HG02798 (cell line): ENCODE measurements at regions not wholly inside any gene's neighbourhood (a gene's known extent, or its start where the extent isn't known, plus 50 kb on each side); places are given as distances from the start of the nearest gene placed in this dataset.
"Not testable (repeated sequence)": the region's sequence is repeated elsewhere in the genome, so short reads cannot be mapped to it uniquely, and the experiment has no call there.

Experiments
- ATAC-seq: cut with Tn5 transposase; IDR thresholded peaks from one replicate; pipeline ENCODE4 v1.9.1; 2021; ENCODE audit warnings: mild to moderate bottlenecking; ENCODE audit not compliant: unreplicated experiment, poor library complexity

DNA sequence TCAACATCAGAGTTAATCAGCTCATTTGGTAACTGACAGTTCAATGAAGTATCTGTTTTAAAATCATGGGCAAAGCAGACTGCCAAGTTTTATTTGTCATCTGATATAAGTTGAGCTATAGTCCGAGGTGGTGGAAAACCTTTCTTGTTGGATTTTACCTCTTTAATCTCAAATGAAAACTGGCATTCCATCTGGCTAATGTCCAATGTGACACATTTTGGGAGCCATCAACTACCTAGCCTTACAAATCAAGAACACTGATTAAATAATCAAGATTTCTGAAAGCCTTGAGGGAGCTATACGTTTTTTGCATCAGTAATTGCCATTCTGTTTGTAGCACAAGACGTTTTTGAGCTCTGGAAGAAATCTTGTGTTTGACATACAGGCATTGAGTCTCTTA, 1380.5 kb upstream of the WWC1 start:
- no peak for ATAC-seq

DNA sequence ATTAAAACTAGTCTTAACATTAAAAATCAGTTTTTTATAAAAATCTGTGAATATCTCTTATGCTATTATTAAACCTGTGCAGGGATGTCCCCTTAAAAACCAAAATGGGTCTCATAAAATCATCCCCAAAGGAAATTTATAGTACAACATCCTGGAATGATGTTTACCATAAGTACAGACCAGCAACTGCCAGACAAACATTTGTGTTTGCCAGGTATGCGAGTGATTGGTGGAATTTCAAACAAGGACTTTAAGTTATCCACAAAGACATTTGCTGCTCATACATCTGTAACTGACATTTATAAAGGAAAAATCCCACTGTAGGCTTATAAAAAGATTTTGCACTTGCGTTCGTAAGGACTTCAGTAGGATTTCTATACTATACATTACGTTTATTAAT, 1375.4 kb upstream of the WWC1 start:
- ATAC-seq, result no peak

DNA sequence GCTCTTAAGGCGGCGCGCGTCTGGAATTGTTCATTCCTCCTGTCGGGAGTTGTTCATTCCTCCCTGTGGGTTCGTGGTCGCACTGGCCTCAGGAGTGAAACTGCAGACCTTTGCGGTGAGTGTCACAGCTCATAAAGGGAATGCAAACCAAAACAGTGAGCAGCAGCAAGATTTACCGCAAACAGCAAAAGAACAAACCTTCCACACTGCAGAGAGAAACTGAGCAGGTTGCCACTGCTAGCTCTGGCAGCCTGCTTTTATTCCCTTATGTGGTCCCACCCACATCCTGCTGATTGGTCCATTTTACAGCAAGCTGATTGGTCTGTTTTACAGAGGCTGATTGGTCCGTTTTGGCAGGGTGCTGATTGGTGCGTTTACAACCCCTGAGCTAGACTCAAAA, 1365.3 kb upstream of the WWC1 start:
- ATAC-seq, result no peak

DNA sequence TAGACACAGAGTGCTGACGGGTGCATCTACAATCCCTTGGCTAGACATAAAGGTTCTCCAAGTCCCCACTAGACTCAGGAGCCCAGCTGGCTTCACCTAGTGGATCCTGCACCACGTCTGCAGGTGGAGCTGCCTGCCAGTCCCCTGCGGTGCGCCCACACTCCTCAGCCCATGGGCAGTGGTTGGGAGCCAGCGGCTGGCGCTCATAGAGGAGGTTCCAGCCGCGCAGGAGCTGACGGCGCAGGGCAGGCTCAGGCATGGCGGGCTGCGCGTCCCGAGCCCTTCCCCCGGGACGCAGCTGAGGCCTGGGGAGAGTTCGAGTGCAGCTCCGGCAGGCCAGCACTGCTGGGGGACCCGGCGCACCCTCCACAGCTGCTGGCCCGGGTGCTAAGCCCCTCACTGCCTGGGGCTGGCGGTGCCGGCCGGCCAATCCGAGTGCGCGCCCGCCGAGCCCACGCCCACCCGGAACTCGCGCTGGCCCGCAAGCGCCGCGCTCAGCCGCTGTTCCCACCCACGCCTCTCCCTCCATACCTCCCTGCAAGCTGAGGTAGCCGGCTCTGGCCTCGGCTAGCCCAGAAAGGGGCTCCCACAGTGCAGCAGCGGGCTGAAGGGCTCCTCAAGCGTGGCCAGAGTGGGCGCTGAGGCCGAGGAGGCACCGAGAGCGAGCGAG, 1364.5 kb upstream of the WWC1 start:
- not testable (repeated sequence) for ATAC-seq

DNA sequence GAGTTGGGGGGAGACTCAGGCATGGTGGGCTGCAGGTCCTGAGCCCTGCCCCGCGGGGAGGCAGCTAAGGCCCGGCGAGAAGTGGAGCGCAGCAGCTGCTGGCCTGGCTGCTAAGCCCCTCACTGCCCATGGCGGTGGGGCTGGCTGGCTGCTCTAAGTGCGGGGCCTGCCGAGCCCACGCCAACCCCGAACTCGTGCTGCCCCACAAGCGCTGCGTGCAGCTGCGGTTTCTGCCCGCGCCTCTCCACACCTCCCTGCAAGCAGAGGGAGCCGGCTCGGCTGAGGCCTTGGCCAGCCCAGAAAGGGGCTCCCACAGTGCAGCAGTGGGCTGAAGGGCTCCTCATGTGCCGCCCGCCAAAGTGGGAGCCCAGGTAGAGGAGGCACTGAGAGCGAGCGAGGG, 1355.1 kb upstream of the WWC1 start:
- no peak for ATAC-seq

DNA sequence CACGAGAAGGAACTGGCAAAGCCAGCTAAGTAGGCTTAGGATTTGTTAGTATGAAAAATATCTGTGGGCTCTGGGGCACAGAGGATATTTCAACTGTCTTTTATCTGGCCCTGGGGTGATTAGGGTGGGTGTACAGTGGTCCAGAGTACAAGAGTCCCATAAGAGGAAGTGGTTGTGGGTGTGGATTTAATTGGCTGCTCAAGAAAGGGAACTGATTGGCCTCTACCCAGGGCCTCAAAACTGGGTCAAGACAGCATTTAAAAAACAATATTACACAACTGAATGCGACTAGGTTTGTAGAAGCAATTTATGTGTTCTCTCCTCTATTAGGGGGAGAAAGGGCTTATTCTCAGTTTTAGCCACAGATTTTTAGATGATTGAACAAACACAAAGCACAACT, 1353.4 kb upstream of the WWC1 start:
- ATAC-seq, result no peak

DNA sequence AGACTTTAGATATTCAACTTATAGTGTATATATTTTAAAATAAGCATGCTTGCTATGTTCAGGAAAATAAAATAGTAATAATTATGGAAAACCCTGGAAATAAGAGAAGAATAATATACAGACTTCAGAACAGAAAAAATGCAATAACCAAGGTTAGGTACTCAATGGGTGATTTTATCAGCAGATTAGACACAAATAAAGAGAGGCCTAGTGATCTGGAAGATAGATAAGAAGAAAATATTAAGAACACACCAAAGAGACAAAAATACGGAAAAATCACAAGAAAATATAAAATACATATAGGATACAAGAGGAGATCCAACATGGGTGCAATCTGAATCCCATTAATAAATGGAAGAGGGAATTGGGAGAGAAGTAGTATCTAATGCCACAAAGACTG, 1348.5 kb upstream of the WWC1 start:
- no peak for ATAC-seq

DNA sequence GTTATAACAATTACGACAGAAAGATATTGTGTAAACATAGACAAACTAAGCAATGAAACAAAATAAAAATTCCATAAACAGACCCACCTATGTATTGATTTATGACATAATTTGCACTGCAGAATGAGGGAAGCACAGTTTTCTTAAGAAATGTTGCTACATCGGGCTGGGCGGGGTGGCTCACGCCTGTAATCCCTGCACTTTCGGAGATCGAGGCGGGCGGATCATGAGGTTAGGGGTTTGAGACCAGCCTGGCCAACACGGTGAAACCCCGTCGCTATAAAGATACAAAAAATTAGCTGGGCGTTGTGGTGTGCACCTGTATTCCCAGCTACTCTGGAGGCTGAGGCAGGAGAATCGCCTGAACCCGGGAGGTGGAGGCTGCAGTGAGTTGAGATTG, 1344.4 kb upstream of the WWC1 start:
- no peak for ATAC-seq

DNA sequence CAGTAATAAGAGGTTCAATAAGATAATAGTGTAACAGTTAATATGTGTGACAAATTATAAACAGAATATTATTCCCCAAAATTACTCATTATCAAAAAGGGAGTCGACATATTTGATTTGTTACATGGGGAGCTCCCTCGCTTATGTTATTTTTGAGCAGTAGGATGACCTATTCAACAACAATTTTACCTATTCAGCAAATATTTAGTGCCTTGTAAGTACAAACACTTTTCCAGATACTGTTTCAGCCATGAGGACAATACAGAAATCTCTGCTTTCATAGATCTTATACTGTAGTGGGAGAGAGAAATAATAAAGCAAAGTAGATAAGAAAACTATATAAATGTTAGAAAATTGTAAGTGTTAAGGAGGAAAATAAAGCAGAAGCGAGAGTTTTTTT, 1342.8 kb upstream of the WWC1 start:
- ATAC-seq, result no peak

DNA sequence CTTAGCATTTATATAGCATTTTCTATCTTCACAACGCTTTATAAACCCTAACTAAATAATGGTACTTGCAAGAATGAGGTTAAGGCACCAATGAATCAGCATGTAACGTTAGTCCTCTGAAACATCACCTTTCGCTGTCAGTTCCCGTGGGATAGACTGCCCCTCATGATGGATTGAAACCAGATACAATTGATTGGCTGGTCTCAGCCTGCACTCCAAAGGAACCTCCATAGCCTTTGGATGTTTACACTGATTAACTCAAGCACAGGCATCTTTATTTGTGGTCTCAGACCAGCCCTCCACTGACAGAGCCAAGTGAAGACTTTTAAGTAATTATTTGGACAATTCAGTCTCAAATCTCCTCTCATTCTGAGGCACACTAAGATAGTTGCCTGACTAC, 1339.4 kb upstream of the WWC1 start:
- no peak for ATAC-seq

DNA sequence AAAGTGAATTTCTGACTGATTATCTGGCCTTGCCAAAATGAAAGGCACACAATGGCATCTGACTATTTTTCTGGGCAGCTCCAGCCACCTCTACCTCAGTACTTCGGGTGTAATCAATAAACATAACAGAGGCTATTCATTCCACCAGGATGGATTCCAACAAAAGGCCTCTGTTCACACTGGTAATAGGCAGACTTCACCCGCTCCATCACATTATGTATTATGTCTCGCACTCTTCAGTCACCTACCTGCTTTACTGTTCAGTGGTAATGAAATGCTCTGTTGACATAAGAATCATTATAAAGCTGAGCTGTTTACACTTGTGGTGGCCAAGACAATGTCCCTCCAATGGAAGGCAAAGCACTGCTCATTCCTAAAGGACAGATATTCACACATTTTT, 1333.7 kb upstream of the WWC1 start:
- no peak for ATAC-seq

DNA sequence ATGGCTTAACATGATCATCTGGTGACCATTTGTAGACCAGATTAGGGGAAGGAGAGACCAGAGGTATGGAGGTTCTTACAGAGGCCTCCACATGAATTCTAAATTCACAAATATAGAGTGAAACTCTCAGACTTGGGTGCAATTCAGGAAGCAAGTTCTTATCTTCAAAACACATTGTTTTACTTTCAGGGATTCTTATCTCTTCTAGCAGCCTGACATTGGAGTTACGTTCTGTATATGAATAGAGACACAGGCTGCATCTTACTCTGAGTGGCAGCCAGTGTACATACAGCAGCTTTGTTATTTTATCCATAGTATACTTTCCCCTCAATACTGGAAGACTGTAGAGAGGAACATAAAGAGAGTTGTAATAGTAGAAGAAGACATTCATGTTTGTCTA, 1331.7 kb upstream of the WWC1 start:
- ATAC-seq, result no peak

DNA sequence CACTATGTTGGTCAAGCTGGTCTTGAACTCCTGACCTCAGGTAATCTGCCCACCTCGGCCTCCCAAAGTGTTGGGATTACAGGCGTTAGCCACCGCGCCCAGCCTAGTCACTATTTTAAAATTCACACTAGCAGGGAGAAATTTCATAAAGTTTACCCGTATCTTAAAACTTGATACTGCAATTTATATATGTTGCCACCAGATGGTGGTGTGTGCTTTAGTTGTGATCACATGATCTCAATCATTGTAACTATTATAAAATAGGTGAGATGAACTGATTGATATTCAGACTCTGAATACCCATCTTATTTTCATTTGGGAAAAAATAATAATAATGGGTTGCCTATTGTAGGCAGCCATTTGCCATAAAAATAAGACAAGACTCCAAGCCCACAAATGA, 1330.4 kb upstream of the WWC1 start:
- ATAC-seq, result no peak

DNA sequence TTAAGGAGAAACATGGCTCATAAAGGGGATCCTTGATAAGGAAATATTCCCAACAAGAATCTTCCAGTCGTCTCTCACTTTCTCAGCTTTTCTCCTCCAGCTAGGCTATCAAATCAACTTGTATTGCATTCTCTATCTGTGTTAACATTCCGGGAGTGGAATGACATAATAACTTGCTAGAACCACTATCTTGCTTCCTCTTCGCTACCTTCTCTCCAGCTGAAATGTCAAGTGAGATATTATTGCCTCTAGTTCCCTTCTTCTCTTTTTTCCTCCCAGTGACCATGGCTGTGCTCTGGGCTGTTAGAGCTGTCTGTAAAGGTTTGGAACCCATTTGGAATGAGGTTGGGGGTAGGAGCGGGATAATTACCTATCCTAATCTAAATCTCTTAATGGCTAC, 1329.5 kb upstream of the WWC1 start:
- ATAC-seq, result no peak

DNA sequence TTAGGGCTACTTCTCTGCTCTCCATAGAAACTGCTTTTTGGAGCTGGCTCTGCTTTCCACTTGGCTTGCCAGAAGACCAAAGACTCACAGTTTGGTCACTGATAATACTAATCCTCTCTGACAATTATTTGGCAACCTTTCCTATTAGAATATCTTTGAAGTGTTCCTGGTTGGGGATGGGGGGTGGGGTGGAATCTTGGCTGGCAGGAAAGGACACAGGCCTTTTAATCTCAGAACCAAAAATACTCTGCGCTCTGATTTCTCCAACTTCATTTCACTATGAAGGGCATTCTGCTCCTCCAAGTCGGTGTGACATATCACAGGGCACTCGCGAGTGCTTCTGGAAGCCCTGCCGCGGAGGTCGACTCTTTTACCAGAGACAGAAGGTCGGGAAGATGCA, 1329.0 kb upstream of the WWC1 start:
- ATAC-seq, result no peak

DNA sequence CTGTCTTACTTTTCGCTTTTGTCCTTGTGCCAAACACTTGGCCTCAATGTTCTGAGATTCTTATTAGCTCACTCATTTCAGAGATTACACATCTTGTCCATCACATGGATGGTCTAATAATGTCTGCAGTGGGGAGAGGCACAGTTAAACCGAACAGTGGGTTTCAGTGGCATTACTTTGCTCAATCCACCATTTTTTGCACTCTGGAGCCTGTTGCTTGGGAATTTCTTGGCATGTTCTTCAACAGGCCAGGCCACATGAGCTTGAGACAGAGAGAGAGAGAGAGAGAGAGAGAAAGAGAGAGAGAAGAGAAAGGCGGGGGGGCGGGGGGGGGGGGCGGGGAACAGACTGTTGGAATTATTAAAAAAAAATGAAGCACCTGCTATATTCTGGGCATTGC, 1327.8 kb upstream of the WWC1 start:
- ATAC-seq, result no peak

DNA sequence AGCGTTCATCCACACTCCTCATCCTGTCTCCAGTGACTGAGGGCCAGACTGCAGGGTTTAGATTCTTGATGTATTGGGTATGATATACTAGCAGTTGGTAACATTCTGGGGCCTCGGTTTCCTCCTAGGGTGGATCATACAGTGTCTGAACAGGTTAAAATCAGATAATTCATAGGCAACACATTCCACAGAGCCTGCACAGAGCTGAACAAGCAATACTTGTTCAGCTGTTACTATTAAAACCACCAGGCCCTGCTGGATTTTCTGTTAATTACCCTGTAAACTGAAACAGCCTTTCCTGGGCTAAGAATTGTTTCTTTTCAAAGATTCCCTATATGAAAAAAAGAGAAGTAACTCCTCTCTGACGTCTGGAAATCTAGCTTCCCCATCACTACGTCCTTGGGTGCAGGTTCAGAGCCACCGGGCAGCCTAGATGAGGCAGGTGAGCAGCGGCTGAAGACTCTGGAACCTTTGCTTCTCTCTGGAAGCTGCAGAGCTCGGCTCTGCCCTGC, 1313.5 kb upstream of the WWC1 start:
- ATAC-seq, result no peak

DNA sequence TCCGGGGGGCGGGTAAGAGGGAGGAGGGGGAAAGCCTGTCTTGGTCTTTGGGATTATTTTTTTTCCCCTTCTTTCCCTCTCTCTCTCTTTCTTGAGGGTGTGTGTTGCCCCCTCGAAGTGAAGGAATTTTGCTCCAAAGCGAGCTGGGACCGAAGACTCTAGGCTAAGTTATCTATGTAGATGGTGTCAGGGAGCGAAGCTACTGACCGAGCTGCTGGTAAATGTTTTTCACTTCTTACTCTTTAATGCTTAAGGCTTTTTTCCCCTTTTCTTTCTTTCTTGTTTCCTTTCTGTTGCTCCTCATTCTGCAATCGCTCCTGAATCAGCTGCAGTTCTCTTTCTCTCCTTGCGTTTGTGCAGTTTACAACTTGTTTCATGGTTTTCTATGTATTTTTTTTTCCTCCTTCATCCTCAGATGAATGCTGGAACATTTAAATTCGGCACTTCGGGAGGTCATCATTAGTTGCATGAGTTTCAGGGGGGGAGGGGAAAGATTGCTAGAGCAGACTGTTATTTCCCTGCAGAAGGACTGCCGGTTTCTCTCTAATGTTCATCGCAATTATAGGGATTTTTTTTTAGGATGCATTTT, 1312.0 kb upstream of the WWC1 start:
- ATAC-seq, result no peak

DNA sequence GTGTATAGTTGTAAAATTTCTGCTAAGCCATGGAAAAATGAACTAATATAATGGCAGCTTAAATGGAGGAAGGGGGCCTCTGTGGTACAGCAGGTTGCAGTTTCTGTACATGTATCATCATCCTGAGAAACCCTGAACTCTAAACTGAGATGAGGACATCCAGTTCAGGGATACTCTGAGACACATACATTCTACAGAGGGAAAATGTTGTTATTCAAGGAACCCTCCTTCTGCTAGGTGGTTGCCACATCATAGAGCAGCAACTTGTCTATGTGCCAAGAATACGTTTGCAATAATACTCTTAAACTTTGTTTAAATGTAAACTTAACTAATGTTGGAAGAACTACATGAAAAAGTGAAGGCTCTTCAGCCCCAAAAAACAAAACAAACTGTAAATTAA, 1310.8 kb upstream of the WWC1 start:
- ATAC-seq, result no peak

DNA sequence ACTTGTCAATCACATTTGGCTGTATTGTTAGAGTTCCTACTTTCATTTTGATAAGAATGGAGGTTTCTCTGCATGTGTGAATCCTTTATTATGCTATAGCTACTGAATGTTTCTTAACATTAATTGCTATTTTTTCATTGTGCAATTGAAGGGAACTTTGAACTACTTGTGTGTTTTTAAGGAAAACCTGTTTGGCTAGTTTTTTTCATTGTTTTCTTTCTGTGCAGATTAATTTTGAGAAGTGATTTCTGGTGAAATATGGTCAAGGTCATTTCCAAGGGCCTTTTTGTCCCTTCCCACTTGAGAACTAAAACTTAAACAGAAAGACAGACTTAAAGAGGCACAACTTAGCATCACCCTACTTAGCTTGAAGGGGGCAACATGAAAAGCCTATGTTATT, 1309.2 kb upstream of the WWC1 start:
- no peak for ATAC-seq

DNA sequence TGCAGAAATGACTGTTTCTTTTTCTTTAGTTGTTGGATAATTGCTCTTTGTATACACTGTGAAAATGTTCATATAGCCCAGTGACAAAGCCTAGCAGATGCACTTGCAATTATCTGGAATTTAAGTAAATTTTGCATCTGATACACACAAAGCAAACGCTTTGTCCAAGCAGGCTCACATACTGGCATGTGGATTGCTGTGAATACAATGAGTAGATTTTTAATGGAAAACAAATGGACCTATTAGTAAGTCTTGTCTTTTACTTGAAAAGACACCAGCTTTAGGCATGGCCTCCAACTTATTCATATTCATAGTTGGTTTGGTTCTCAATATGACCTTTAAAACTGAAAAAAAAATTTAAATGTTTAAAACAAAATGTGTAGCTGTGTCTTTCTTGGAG, 1299.8 kb upstream of the WWC1 start:
- no peak for ATAC-seq

DNA sequence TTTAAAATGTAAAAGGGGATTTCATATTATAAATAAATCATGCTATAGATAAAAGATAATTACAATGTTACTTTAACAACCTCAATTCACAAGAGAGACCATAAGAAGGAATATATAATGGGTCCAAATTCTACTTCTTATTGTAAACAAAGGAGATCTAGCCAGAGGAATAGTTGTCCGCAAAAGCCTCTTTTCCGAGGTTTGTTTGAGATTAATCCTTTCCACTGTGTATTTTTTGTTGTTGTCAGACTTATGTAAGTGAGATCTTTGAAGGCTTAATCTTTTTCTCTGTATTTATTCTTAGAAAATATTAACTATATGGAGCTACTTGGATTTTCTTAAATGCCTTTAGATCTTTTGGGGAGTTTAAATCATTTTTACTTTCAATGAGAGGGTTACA, 1299.3 kb upstream of the WWC1 start:
- no peak for ATAC-seq
